ENCODE measurements at regions not wholly inside any gene's neighbourhood (a gene's known extent, or its start where the extent isn't known, plus 50 kb on each side); places are given as distances from the start of the nearest gene placed in this dataset.
"Not testable (repeated sequence)": the region's sequence is repeated elsewhere in the genome, so short reads cannot be mapped to it uniquely, and the experiment has no call there.

GRCh38 chr3:75341324-75342067 lies 322.6 kb upstream of the FRG2C start:
- no peak overlapping the region for H3K9ac ChIP-seq (ENCODE audit: low read depth, low read length)
- no peak overlapping the region for H3K27ac ChIP-seq (ENCODE audit: low read depth, low read length)
- H3K27me3 ChIP-seq (ENCODE audit: insufficient read depth, low read length) = no peaks in the 10 kb centered on the region
- H3K4me1 ChIP-seq (ENCODE audit: insufficient read depth, low read length) = no peaks in the 10 kb centered on the region
- no peaks in the 10 kb centered on the region for H3K9me3 ChIP-seq (ENCODE audit: insufficient read depth, low read depth, low read length)
- 56% methylated on average over 8 of the region's 12 CpGs for WGBS
- H3K36me3 ChIP-seq (ENCODE audit: insufficient read depth, low read length) = no peaks in the 10 kb centered on the region
- peak overlapping the region; percentile 32; the same call in 1 of the 2 replicates for H3K4me3 ChIP-seq (ENCODE audit: low read length)

- no peaks in the 10 kb centered on the region for H3K36me3 ChIP-seq (ENCODE audit: insufficient read depth, low read length)
- H3K4me1 ChIP-seq (ENCODE audit: insufficient read depth, low read length) = no peaks in the 10 kb centered on the region
- H3K4me3 ChIP-seq (ENCODE audit: low read length) = no peak overlapping the region
- WGBS = 94% methylated on average over 4 of the region's 5 CpGs
- H3K9ac ChIP-seq (ENCODE audit: low read depth, low read length) = no peak overlapping the region
- no peaks in the 10 kb centered on the region for H3K9me3 ChIP-seq (ENCODE audit: insufficient read depth, low read depth, low read length)
- no peaks in the 10 kb centered on the region for H3K27me3 ChIP-seq (ENCODE audit: insufficient read depth, low read length)
- H3K27ac ChIP-seq (ENCODE audit: low read depth, low read length) = no peak overlapping the region
Observed at GRCh38 chr3:75342425-75342824, 321.7 kb upstream of the FRG2C start.

GRCh38 chr3:75350536-75350935 lies 313.6 kb upstream of the FRG2C start:
- not testable (repeated sequence) for H3K27me3 ChIP-seq (ENCODE audit: insufficient read depth, low read length); H3K4me3 ChIP-seq (ENCODE audit: low read length); H3K9ac ChIP-seq (ENCODE audit: low read depth, low read length); H3K36me3 ChIP-seq (ENCODE audit: insufficient read depth, low read length); H3K4me1 ChIP-seq (ENCODE audit: insufficient read depth, low read length); H3K9me3 ChIP-seq (ENCODE audit: insufficient read depth, low read depth, low read length); H3K27ac ChIP-seq (ENCODE audit: low read depth, low read length)
- 94% methylated on average over 9 of the region's 9 CpGs for WGBS

GRCh38 chr3:75362086-75362784 lies 301.9 kb upstream of the FRG2C start:
- WGBS = 79% methylated on average over 16 of the region's 16 CpGs
- H3K9me3 ChIP-seq (ENCODE audit: insufficient read depth, low read depth, low read length); H3K27me3 ChIP-seq (ENCODE audit: insufficient read depth, low read length); H3K9ac ChIP-seq (ENCODE audit: low read depth, low read length); H3K27ac ChIP-seq (ENCODE audit: low read depth, low read length); H3K36me3 ChIP-seq (ENCODE audit: insufficient read depth, low read length); H3K4me3 ChIP-seq (ENCODE audit: low read length); H3K4me1 ChIP-seq (ENCODE audit: insufficient read depth, low read length): not testable (repeated sequence)

- H3K27ac ChIP-seq (ENCODE audit: low read depth, low read length); H3K4me1 ChIP-seq (ENCODE audit: insufficient read depth, low read length); H3K9me3 ChIP-seq (ENCODE audit: insufficient read depth, low read depth, low read length); H3K9ac ChIP-seq (ENCODE audit: low read depth, low read length); H3K27me3 ChIP-seq (ENCODE audit: insufficient read depth, low read length); H3K36me3 ChIP-seq (ENCODE audit: insufficient read depth, low read length); H3K4me3 ChIP-seq (ENCODE audit: low read length): not testable (repeated sequence)
- WGBS = 95% methylated on average over 12 of the region's 13 CpGs
Observed at GRCh38 chr3:75372964-75373363, 291.2 kb upstream of the FRG2C start.

GRCh38 chr3:75379840-75380239 lies 284.3 kb upstream of the FRG2C start:
- not testable (repeated sequence) for H3K4me1 ChIP-seq (ENCODE audit: insufficient read depth, low read length); H3K27ac ChIP-seq (ENCODE audit: low read depth, low read length)

GRCh38 chr3:75380276-75380771 lies 283.8 kb upstream of the FRG2C start:
- Histone ChIP-seq H3K27ac (ENCODE audit: low read depth, low read length) (no peak overlapping the region), H3K4me1 (ENCODE audit: insufficient read depth, low read length) (no peaks in the 10 kb centered on the region), H3K36me3 (ENCODE audit: insufficient read depth, low read length) (no peaks in the 10 kb centered on the region), H3K9ac (ENCODE audit: low read depth, low read length) (no peak overlapping the region), H3K4me3 (ENCODE audit: low read length) (no peak overlapping the region), H3K9me3 (ENCODE audit: insufficient read depth, low read depth, low read length) (no peaks in the 10 kb centered on the region), H3K27me3 (ENCODE audit: insufficient read depth, low read length) (no peaks in the 10 kb centered on the region)
- WGBS = 96% methylated on average over 12 of the region's 13 CpGs

More at GRCh38 chr3:75379840-75380239, 284.3 kb upstream of the FRG2C start:
- not testable (repeated sequence) for H3K27me3 ChIP-seq (ENCODE audit: insufficient read depth, low read length); H3K36me3 ChIP-seq (ENCODE audit: insufficient read depth, low read length); H3K4me3 ChIP-seq (ENCODE audit: low read length); H3K9me3 ChIP-seq (ENCODE audit: insufficient read depth, low read depth, low read length); H3K9ac ChIP-seq (ENCODE audit: low read depth, low read length)
- 97% methylated on average over 5 of the region's 5 CpGs for WGBS

- H3K27me3 ChIP-seq (ENCODE audit: insufficient read depth, low read length); H3K9ac ChIP-seq (ENCODE audit: low read depth, low read length); H3K27ac ChIP-seq (ENCODE audit: low read depth, low read length); H3K9me3 ChIP-seq (ENCODE audit: insufficient read depth, low read depth, low read length); H3K36me3 ChIP-seq (ENCODE audit: insufficient read depth, low read length); H3K4me1 ChIP-seq (ENCODE audit: insufficient read depth, low read length); H3K4me3 ChIP-seq (ENCODE audit: low read length): not testable (repeated sequence)
- 100% methylated on average over 3 of the region's 4 CpGs for WGBS
Observed at GRCh38 chr3:75384016-75384415, 280.1 kb upstream of the FRG2C start.

GRCh38 chr3:75388486-75389124 lies 275.5 kb upstream of the FRG2C start:
- H3K36me3 ChIP-seq (ENCODE audit: insufficient read depth, low read length) = not testable (repeated sequence)
- WGBS = 64% methylated on average over 5 of the region's 5 CpGs

GRCh38 chr3:75393288-75393694 lies 270.8 kb upstream of the FRG2C start:
- WGBS = 30% methylated on average over 1 of the region's 3 CpGs
- H3K9ac ChIP-seq (ENCODE audit: low read depth, low read length); H3K36me3 ChIP-seq (ENCODE audit: insufficient read depth, low read length); H3K9me3 ChIP-seq (ENCODE audit: insufficient read depth, low read depth, low read length); H3K27me3 ChIP-seq (ENCODE audit: insufficient read depth, low read length); H3K27ac ChIP-seq (ENCODE audit: low read depth, low read length); H3K4me1 ChIP-seq (ENCODE audit: insufficient read depth, low read length); H3K4me3 ChIP-seq (ENCODE audit: low read length): not testable (repeated sequence)

More at GRCh38 chr3:75388486-75389124, 275.5 kb upstream of the FRG2C start:
- H3K4me1 ChIP-seq (ENCODE audit: insufficient read depth, low read length); H3K27me3 ChIP-seq (ENCODE audit: insufficient read depth, low read length); H3K9me3 ChIP-seq (ENCODE audit: insufficient read depth, low read depth, low read length); H3K27ac ChIP-seq (ENCODE audit: low read depth, low read length); H3K9ac ChIP-seq (ENCODE audit: low read depth, low read length); H3K4me3 ChIP-seq (ENCODE audit: low read length): not testable (repeated sequence)

- 95% methylated on average over 6 of the region's 7 CpGs for WGBS
- not testable (repeated sequence) for H3K4me3 ChIP-seq (ENCODE audit: low read length); H3K36me3 ChIP-seq (ENCODE audit: insufficient read depth, low read length); H3K9me3 ChIP-seq (ENCODE audit: insufficient read depth, low read depth, low read length); H3K27ac ChIP-seq (ENCODE audit: low read depth, low read length); H3K4me1 ChIP-seq (ENCODE audit: insufficient read depth, low read length); H3K9ac ChIP-seq (ENCODE audit: low read depth, low read length); H3K27me3 ChIP-seq (ENCODE audit: insufficient read depth, low read length)
Observed at GRCh38 chr3:75394102-75394501, 270.0 kb upstream of the FRG2C start.

Measured in HUES64 (cell line).